ENCODE measurements at regions not wholly inside any gene's neighbourhood (a gene's known extent, or its start where the extent isn't known, plus 50 kb on each side); places are given as distances from the start of the nearest gene placed in this dataset.

GRCh38 chr12:27907766-27908165 is 64.8 kb downstream of the PTHLH start:
- no peak for ATAC-seq
- no peak for TF ChIP-seq TOX (CRISPR knock-in tag; IDR thresholded peaks at IDR 0.05; ENCODE audit: borderline replicate concordance)
- TF ChIP-seq PPARA (CRISPR knock-in tag; IDR thresholded peaks at IDR 0.05; ENCODE audit: borderline replicate concordance), result no peak
- TF ChIP-seq GLIS3 (CRISPR knock-in tag; IDR thresholded peaks at IDR 0.05), result no peak
- no peak for TF ChIP-seq ISL1 (CRISPR knock-in tag; IDR thresholded peaks at IDR 0.05)
- no peak for TF ChIP-seq SNAI2 (CRISPR knock-in tag; IDR thresholded peaks at IDR 0.05)
- TF ChIP-seq OSR1 (CRISPR knock-in tag; IDR thresholded peaks at IDR 0.05), result no peak
- TF ChIP-seq, protein P1, sequence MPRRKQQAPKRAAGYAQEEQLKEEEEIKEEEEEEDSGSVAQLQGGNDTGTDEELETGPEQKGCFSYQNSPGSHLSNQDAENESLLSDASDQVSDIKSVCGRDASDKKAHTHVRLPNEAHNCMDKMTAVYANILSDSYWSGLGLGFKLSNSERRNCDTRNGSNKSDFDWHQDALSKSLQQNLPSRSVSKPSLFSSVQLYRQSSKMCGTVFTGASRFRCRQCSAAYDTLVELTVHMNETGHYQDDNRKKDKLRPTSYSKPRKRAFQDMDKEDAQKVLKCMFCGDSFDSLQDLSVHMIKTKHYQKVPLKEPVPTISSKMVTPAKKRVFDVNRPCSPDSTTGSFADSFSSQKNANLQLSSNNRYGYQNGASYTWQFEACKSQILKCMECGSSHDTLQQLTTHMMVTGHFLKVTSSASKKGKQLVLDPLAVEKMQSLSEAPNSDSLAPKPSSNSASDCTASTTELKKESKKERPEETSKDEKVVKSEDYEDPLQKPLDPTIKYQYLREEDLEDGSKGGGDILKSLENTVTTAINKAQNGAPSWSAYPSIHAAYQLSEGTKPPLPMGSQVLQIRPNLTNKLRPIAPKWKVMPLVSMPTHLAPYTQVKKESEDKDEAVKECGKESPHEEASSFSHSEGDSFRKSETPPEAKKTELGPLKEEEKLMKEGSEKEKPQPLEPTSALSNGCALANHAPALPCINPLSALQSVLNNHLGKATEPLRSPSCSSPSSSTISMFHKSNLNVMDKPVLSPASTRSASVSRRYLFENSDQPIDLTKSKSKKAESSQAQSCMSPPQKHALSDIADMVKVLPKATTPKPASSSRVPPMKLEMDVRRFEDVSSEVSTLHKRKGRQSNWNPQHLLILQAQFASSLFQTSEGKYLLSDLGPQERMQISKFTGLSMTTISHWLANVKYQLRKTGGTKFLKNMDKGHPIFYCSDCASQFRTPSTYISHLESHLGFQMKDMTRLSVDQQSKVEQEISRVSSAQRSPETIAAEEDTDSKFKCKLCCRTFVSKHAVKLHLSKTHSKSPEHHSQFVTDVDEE (CRISPR knock-in tag; IDR thresholded peaks at IDR 0.05), result no peak

GRCh38 chr12:27906658-27907473 is 65.7 kb downstream of the PTHLH start:
- no peak for ATAC-seq
- no peak for TF ChIP-seq BACH2 (CRISPR knock-in tag; IDR thresholded peaks at IDR 0.05; ENCODE audit: borderline replicate concordance)
- TF ChIP-seq ARNTL (CRISPR knock-in tag; IDR thresholded peaks at IDR 0.05; ENCODE audit: borderline replicate concordance, low read depth), result no peak
- TF ChIP-seq TCF4 (CRISPR knock-in tag; IDR thresholded peaks at IDR 0.05; ENCODE audit: borderline replicate concordance), result no peak
- TF ChIP-seq ZFP3 (CRISPR knock-in tag; IDR thresholded peaks at IDR 0.05), result no peak
- TF ChIP-seq, protein P2, sequence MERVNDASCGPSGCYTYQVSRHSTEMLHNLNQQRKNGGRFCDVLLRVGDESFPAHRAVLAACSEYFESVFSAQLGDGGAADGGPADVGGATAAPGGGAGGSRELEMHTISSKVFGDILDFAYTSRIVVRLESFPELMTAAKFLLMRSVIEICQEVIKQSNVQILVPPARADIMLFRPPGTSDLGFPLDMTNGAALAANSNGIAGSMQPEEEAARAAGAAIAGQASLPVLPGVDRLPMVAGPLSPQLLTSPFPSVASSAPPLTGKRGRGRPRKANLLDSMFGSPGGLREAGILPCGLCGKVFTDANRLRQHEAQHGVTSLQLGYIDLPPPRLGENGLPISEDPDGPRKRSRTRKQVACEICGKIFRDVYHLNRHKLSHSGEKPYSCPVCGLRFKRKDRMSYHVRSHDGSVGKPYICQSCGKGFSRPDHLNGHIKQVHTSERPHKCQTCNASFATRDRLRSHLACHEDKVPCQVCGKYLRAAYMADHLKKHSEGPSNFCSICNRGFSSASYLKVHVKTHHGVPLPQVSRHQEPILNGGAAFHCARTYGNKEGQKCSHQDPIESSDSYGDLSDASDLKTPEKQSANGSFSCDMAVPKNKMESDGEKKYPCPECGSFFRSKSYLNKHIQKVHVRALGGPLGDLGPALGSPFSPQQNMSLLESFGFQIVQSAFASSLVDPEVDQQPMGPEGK (CRISPR knock-in tag; IDR thresholded peaks at IDR 0.05; ENCODE audit: borderline replicate concordance), result no peak
- TF ChIP-seq ZFP30 (CRISPR knock-in tag; IDR thresholded peaks at IDR 0.05), result no peak
- no peak for TF ChIP-seq ZNF70 (CRISPR knock-in tag; IDR thresholded peaks at IDR 0.05)
- TF ChIP-seq SNAI2 (CRISPR knock-in tag; IDR thresholded peaks at IDR 0.05), result no peak
- no peak for TF ChIP-seq ESRRG (CRISPR knock-in tag; IDR thresholded peaks at IDR 0.05)
- TF ChIP-seq, protein P3, sequence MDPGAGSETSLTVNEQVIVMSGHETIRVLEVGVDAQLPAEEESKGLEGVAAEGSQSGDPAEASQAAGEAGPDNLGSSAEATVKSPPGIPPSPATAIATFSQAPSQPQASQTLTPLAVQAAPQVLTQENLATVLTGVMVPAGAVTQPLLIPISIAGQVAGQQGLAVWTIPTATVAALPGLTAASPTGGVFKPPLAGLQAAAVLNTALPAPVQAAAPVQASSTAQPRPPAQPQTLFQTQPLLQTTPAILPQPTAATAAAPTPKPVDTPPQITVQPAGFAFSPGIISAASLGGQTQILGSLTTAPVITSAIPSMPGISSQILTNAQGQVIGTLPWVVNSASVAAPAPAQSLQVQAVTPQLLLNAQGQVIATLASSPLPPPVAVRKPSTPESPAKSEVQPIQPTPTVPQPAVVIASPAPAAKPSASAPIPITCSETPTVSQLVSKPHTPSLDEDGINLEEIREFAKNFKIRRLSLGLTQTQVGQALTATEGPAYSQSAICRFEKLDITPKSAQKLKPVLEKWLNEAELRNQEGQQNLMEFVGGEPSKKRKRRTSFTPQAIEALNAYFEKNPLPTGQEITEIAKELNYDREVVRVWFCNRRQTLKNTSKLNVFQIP (CRISPR knock-in tag; IDR thresholded peaks at IDR 0.05; ENCODE audit: borderline replicate concordance, low read depth), result no peak
- TF ChIP-seq, protein P1 (CRISPR knock-in tag; IDR thresholded peaks at IDR 0.05), result no peak
- no peak for TF ChIP-seq CSDC2 (CRISPR knock-in tag; IDR thresholded peaks at IDR 0.05)
- no peak for TF ChIP-seq GLIS3 (CRISPR knock-in tag; IDR thresholded peaks at IDR 0.05)
- TF ChIP-seq ZC3H10 (CRISPR knock-in tag; IDR thresholded peaks at IDR 0.05), result no peak
- TF ChIP-seq, protein P4, sequence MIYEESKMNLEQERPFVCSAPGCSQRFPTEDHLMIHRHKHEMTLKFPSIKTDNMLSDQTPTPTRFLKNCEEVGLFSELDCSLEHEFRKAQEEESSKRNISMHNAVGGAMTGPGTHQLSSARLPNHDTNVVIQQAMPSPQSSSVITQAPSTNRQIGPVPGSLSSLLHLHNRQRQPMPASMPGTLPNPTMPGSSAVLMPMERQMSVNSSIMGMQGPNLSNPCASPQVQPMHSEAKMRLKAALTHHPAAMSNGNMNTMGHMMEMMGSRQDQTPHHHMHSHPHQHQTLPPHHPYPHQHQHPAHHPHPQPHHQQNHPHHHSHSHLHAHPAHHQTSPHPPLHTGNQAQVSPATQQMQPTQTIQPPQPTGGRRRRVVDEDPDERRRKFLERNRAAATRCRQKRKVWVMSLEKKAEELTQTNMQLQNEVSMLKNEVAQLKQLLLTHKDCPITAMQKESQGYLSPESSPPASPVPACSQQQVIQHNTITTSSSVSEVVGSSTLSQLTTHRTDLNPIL (CRISPR knock-in tag; IDR thresholded peaks at IDR 0.05; ENCODE audit: low read depth), result no peak
- no peak for TF ChIP-seq PPARA (CRISPR knock-in tag; IDR thresholded peaks at IDR 0.05; ENCODE audit: borderline replicate concordance)
- TF ChIP-seq ZNF565 (CRISPR knock-in tag; conservative IDR thresholded peaks at IDR 0.05; ENCODE audit: low read depth), result no peak
- TF ChIP-seq TOX (CRISPR knock-in tag; IDR thresholded peaks at IDR 0.05; ENCODE audit: borderline replicate concordance), result no peak
- TF ChIP-seq ZNF8 (CRISPR knock-in tag; IDR thresholded peaks at IDR 0.05), result no peak
- no peak for TF ChIP-seq RARB (CRISPR knock-in tag; IDR thresholded peaks at IDR 0.05)
